ENCODE measurements at regions not wholly inside any gene's neighbourhood (a gene's known extent, or its start where the extent isn't known, plus 50 kb on each side); places are given as distances from the start of the nearest gene placed in this dataset.

GRCh38 chr10:30207485-30208052, 141.5 kb downstream of the MTPAP start:
- H3K9ac ChIP-seq (ENCODE audit: extremely low read depth, low read length, poor library complexity, severe bottlenecking) = no peak overlapping the region
- H3K9me3 Mint-ChIP-seq = peaks cover 7% of the 10 kb centered on the region
- no peaks in the 10 kb centered on the region for H3K36me3 ChIP-seq (ENCODE audit: control insufficient read depth, insufficient read depth, low read length)
- H3K27me3 Mint-ChIP-seq (ENCODE audit: insufficient read depth) = no peaks in the 10 kb centered on the region
- no peak overlapping the region for H3K4me3 Mint-ChIP-seq
- H3K4me3 ChIP-seq (ENCODE audit: low read length) = no peak overlapping the region
- H3K27me3 ChIP-seq (ENCODE audit: control insufficient read depth, insufficient read depth, low read length, poor library complexity, severe bottlenecking) = no peaks in the 10 kb centered on the region
- no peaks in the 10 kb centered on the region for H3K36me3 Mint-ChIP-seq (ENCODE audit: low read depth)
- TF ChIP-seq, protein P1, sequence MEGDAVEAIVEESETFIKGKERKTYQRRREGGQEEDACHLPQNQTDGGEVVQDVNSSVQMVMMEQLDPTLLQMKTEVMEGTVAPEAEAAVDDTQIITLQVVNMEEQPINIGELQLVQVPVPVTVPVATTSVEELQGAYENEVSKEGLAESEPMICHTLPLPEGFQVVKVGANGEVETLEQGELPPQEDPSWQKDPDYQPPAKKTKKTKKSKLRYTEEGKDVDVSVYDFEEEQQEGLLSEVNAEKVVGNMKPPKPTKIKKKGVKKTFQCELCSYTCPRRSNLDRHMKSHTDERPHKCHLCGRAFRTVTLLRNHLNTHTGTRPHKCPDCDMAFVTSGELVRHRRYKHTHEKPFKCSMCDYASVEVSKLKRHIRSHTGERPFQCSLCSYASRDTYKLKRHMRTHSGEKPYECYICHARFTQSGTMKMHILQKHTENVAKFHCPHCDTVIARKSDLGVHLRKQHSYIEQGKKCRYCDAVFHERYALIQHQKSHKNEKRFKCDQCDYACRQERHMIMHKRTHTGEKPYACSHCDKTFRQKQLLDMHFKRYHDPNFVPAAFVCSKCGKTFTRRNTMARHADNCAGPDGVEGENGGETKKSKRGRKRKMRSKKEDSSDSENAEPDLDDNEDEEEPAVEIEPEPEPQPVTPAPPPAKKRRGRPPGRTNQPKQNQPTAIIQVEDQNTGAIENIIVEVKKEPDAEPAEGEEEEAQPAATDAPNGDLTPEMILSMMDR (conservative IDR thresholded peaks at IDR 0.05) = no peak
- no peak overlapping the region for H3K27ac Mint-ChIP-seq
- H3K27ac ChIP-seq (ENCODE audit: low read depth, low read length) = no peak overlapping the region
- no peak for DNase-seq
- no peaks in the 10 kb centered on the region for H3K4me1 Mint-ChIP-seq
- no peaks in the 10 kb centered on the region for H3K4me1 ChIP-seq (ENCODE audit: control insufficient read depth, insufficient read depth, low read length)
- no peaks in the 10 kb centered on the region for H3K9me3 ChIP-seq (ENCODE audit: control insufficient read depth, low read length)
- WGBS, 2 experiments (ENCODE audit: insufficient coverage in 1 of 2, insufficient read length in 1 of 2) = 79 to 84% methylated on average over 8 to 10 of the region's 10 CpGs

GRCh38 chr10:30200017-30200415, 140.6 kb upstream of the JCAD start:
- WGBS, 2 experiments (ENCODE audit: insufficient coverage in 1 of 2, insufficient read length in 1 of 2) = 89% methylated on average over 4 of the region's 4 CpGs; no CpG with 5 or more reads in 1 of the 2 experiments
- TF ChIP-seq, protein P1 (conservative IDR thresholded peaks at IDR 0.05) = no peak
- Histone ChIP-seq H3K9me3 (ENCODE audit: control insufficient read depth, low read length) (no peaks in the 10 kb centered on the region), H3K4me1 (ENCODE audit: control insufficient read depth, insufficient read depth, low read length) (no peaks in the 10 kb centered on the region), H3K27me3 (ENCODE audit: control insufficient read depth, insufficient read depth, low read length, poor library complexity, severe bottlenecking) (peaks cover 22% of the 10 kb centered on the region), H3K27ac (ENCODE audit: low read depth, low read length) (no peak overlapping the region), H3K36me3 (ENCODE audit: control insufficient read depth, insufficient read depth, low read length) (no peaks in the 10 kb centered on the region), H3K9ac (ENCODE audit: extremely low read depth, low read length, poor library complexity, severe bottlenecking) (no peak overlapping the region), H3K4me3 (ENCODE audit: low read length) (no peak overlapping the region)
- H3K4me3 Mint-ChIP-seq = no peak overlapping the region
- no peaks in the 10 kb centered on the region for H3K36me3 Mint-ChIP-seq (ENCODE audit: low read depth)
- H3K27ac Mint-ChIP-seq = no peak overlapping the region
- peaks cover 17% of the 10 kb centered on the region for H3K27me3 Mint-ChIP-seq (ENCODE audit: insufficient read depth)
- DNase-seq = no peak
- H3K4me1 Mint-ChIP-seq = no peaks in the 10 kb centered on the region
- peaks cover 7% of the 10 kb centered on the region for H3K9me3 Mint-ChIP-seq

DNA sequence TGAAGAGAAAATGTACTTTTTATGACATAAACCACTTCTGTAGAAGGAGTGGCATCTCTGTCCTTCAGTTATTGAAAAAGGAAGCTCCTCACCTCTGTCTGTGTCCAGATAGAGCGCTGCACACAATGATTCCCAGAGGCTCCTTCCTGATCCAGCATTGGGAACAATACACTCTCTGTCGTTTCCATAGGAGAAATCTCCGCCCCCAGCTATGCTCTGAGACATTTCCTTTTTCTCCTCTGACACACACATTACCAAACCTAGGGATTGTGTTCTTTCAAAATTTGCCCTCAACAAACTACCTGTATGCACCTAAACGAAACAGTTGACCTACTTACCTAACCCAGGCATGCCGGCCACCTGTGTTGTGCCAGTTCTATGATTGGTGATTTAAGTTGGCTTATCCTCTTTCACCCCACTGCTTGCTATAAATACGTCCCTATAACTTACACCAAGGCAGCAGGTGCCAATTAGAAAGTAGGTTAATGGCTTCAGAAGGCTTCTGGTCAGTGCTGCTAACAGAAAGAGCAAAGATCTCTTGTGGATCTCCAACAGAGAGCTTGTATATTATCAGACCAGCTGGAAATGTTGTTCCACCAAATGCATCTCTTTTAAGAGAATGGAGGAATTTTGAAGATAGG, 140.1 kb upstream of the JCAD start:
- no peak for DNase-seq
- Histone ChIP-seq H3K4me3 (ENCODE audit: low read length) (no peak overlapping the region), H3K27ac (ENCODE audit: low read depth, low read length) (no peak overlapping the region), H3K4me1 (ENCODE audit: control insufficient read depth, insufficient read depth, low read length) (no peaks in the 10 kb centered on the region), H3K9me3 (ENCODE audit: control insufficient read depth, low read length) (peaks cover 3% of the 10 kb centered on the region), H3K27me3 (ENCODE audit: control insufficient read depth, insufficient read depth, low read length, poor library complexity, severe bottlenecking) (peaks cover 22% of the 10 kb centered on the region), H3K9ac (ENCODE audit: extremely low read depth, low read length, poor library complexity, severe bottlenecking) (no peak overlapping the region), H3K36me3 (ENCODE audit: control insufficient read depth, insufficient read depth, low read length) (no peaks in the 10 kb centered on the region)
- H3K4me3 Mint-ChIP-seq = no peak overlapping the region
- TF ChIP-seq, protein P1 (conservative IDR thresholded peaks at IDR 0.05) = no peak
- H3K9me3 Mint-ChIP-seq = peaks cover 7% of the 10 kb centered on the region
- H3K27me3 Mint-ChIP-seq (ENCODE audit: insufficient read depth) = peaks cover 21% of the 10 kb centered on the region
- no peaks in the 10 kb centered on the region for H3K4me1 Mint-ChIP-seq
- H3K36me3 Mint-ChIP-seq (ENCODE audit: low read depth) = no peaks in the 10 kb centered on the region
- H3K27ac Mint-ChIP-seq = no peak overlapping the region
- 81 to 82% methylated on average over 2 to 6 of the region's 6 CpGs for WGBS, 2 experiments (ENCODE audit: insufficient coverage in 1 of 2, insufficient read length in 1 of 2)

All from endodermal cell (in vitro differentiated cells).